Progenitor cell of endocrine pancreas (in vitro differentiated cells): ENCODE measurements at regions not wholly inside any gene's neighbourhood (a gene's known extent, or its start where the extent isn't known, plus 50 kb on each side); places are given as distances from the start of the nearest gene placed in this dataset.

Source experiments
- DNase-seq: peaks from one replicate; pipeline ENCODE4 v3.0.0; 2021; ENCODE audit warnings: low spot score; ENCODE audit not compliant: unreplicated experiment
- H3K27ac Mint-ChIP-seq: 2 replicates; pipeline ENCODE4 v1.8.0; 2021; ENCODE audit warnings: mild to moderate bottlenecking, moderate library complexity, mixed read lengths
- H3K27me3 Mint-ChIP-seq: 2 replicates; pipeline ENCODE4 v1.8.0; 2021; ENCODE audit warnings: mixed read lengths
- H3K36me3 Mint-ChIP-seq: 2 replicates; pipeline ENCODE4 v1.8.0; 2022; ENCODE audit warnings: mixed read lengths; ENCODE audit not compliant: insufficient read depth
- H3K4me1 Mint-ChIP-seq: 2 replicates; pipeline ENCODE4 v1.8.0; 2021; ENCODE audit warnings: low read depth, mixed read lengths
- H3K4me3 Mint-ChIP-seq: 2 replicates; pipeline ENCODE4 v1.8.0; 2021; ENCODE audit warnings: low read depth, mild to moderate bottlenecking, moderate library complexity, mixed read lengths
- H3K9me3 Mint-ChIP-seq: 2 replicates; pipeline ENCODE4 v1.8.0; 2021; ENCODE audit warnings: low read depth, mixed read lengths
- TF ChIP-seq, protein P1 (sequence below): fragments of 200-600 bp; sonication (generic); IDR thresholded peaks from one replicate; pipeline ENCODE4 v1.5.0; 2021; ENCODE audit warnings: antibody characterized with exemption, mild to moderate bottlenecking; ENCODE audit not compliant: unreplicated experiment

DNA sequence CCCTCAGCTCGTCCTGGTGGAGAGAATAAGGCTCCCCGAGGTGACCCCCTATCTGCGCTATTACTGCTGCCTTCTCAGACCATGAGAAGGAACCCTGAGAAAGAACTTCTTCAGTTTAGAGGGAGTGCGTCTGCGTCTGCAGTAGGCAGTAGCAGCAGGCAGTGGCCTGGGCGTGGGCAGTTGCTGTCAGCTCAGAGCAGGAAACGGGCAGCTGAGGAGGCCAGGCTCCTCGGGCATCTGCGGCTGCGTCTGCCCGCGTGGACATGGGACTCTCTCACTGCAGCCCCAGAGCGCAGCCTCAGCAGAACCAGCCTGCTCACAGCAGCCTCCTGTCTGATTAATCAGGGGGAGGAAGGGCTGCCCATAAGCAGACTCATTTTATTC is 49.8 kb upstream of the FCN1 start:
- no peaks in the 10 kb centered on the region for H3K36me3 Mint-ChIP-seq

DNA sequence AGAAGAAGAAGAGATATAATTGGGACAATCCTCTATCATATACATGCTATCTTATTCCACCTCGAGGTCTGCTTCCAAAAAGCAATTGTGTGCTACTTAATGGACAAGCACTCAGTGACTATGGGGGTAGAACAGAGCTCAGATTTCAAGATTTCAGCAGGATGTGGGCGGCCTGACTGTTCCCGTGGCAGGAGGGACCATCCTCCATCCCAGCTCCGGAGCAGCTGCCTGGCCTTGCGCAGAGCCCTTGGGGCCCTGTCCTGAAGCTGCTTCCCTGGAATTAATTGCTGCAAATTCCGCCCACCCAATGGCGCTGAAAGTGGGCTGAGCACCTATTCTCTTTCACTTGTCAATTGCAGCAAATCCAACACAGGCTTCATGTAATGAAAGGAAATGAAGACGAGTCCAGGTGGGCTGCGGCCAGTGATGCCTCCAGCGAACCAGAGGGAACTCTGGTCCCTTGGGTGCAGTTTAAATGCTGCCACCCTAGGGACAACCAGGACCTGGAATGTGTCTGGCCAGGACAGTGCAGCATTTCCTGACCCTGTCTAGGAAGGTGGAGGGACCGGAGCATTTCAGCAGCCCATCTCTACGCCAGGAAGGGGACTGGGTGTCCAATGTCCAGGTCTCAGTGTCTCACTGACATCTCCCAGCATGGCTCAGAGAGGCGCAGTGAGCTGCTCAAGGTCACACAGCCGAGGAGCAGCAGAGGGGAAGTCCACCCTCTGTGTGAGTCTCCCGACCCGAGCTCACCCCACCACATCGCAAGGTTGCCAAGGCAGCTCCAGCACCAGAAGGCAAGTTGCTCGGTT is 50.5 kb upstream of the FCN1 start:
- Mint-ChIP-seq H3K36me3 (no peaks in the 10 kb centered on the region), H3K27me3 (peaks cover 34% of the 10 kb centered on the region), H3K27ac (no peak overlapping the region), H3K9me3 (no peaks in the 10 kb centered on the region), H3K4me3 (no peak overlapping the region), H3K4me1 (no peaks in the 10 kb centered on the region)
- TF ChIP-seq, protein P1, sequence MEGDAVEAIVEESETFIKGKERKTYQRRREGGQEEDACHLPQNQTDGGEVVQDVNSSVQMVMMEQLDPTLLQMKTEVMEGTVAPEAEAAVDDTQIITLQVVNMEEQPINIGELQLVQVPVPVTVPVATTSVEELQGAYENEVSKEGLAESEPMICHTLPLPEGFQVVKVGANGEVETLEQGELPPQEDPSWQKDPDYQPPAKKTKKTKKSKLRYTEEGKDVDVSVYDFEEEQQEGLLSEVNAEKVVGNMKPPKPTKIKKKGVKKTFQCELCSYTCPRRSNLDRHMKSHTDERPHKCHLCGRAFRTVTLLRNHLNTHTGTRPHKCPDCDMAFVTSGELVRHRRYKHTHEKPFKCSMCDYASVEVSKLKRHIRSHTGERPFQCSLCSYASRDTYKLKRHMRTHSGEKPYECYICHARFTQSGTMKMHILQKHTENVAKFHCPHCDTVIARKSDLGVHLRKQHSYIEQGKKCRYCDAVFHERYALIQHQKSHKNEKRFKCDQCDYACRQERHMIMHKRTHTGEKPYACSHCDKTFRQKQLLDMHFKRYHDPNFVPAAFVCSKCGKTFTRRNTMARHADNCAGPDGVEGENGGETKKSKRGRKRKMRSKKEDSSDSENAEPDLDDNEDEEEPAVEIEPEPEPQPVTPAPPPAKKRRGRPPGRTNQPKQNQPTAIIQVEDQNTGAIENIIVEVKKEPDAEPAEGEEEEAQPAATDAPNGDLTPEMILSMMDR, result no peak
- no peak for DNase-seq

More for the DNA sequence above, 49.8 kb upstream of the FCN1 start:
- H3K9me3 Mint-ChIP-seq, result no peaks in the 10 kb centered on the region
- TF ChIP-seq, protein P1, result no peak
- no peaks in the 10 kb centered on the region for H3K4me1 Mint-ChIP-seq
- no peak overlapping the region for H3K27ac Mint-ChIP-seq
- H3K27me3 Mint-ChIP-seq, result peaks cover 27% of the 10 kb centered on the region
- no peak for DNase-seq
- H3K4me3 Mint-ChIP-seq, result no peak overlapping the region

DNA sequence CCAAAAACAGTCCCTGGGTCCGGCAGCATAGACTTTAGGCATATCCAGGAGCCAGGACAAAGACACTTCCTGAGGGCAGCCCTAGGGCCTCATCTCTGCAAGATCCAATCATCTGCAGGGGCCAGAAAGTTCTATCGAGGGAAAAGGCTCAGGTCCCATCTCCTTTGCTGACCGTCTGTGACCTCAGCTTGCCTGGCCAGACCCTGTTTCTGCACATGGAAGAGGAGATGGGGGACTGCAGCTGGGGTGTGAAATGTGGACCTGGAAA is 51.0 kb upstream of the FCN1 start:
- DNase-seq, result no peak
- TF ChIP-seq, protein P1, result no peak
- Mint-ChIP-seq H3K4me1 (no peaks in the 10 kb centered on the region), H3K27me3 (peaks cover 40% of the 10 kb centered on the region), H3K9me3 (no peaks in the 10 kb centered on the region), H3K4me3 (no peak overlapping the region), H3K27ac (no peak overlapping the region), H3K36me3 (no peaks in the 10 kb centered on the region)

DNA sequence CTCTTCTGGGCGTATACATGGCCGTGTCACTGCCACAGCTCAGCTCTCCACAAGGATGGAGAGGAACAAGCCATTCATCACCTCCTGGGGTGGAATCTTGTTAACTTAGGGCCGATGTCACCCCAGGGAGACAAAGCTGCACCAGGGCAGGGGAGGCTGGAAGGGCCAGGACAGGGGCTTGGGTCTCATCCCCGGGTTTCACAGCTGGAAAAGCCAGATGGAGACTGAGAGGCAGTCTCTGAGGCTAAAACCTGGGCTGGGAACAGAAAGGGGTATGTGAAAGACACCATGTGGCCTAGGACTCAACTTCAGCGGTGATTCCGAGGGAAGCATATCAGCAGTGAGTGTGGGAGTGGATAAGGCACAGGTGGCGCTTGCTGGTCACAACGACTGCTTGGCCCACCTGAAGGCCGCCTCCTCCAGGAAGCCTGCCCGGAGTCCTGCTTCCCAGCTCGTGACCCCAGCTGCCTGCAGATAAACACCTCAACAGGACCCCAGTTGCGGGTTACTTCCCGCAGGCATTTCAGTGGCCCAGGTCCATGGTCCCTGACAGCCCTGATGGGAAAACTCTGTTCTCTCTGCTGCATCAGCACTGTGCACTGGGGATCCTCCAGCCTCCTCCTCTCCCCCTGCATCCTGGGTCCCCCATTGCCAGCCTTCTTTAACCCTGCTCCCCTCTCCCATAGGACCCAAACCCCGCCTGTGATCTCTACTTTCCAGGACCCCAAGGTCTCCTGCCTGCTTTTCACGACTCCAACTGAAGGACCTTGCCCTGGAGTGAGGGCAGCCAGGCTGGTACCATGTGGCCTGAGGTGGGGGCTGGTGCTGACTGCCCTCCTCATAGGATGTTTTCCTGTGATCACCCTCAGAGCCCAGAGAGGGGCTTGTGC is 51.7 kb upstream of the FCN1 start:
- DNase-seq, result no peak

DNA sequence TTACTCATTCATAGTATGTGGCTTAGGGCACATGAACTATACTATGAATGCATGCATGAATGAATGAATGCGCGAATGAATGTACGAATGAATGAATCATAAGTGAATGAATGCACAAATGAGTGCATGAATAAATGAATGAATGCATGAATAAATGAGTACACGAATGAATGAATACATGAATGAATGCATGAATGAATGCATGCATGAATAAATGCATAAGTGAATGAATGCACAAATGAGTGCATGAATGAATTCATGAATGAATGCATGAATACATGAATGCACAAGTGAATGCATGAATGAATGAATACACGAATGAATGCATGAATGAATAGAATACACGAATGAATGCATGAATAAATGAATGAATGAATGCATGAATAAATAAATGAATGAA is 52.5 kb upstream of the FCN1 start:
- Mint-ChIP-seq H3K36me3 (no peaks in the 10 kb centered on the region), H3K27ac (no peak overlapping the region), H3K4me3 (no peak overlapping the region), H3K27me3 (peaks cover 43% of the 10 kb centered on the region), H3K4me1 (no peaks in the 10 kb centered on the region), H3K9me3 (no peaks in the 10 kb centered on the region)
- TF ChIP-seq, protein P1, result no peak
- DNase-seq, result no peak

More for the DNA sequence above, 51.7 kb upstream of the FCN1 start:
- H3K36me3 Mint-ChIP-seq, result no peaks in the 10 kb centered on the region
- H3K27me3 Mint-ChIP-seq, result peaks cover 42% of the 10 kb centered on the region
- H3K4me1 Mint-ChIP-seq, result no peaks in the 10 kb centered on the region
- no peak overlapping the region for H3K27ac Mint-ChIP-seq
- H3K9me3 Mint-ChIP-seq, result no peaks in the 10 kb centered on the region
- TF ChIP-seq, protein P1, result no peak
- H3K4me3 Mint-ChIP-seq, result no peak overlapping the region
